ENCODE measurements at regions not wholly inside any gene's neighbourhood (a gene's known extent, or its start where the extent isn't known, plus 50 kb on each side); places are given as distances from the start of the nearest gene placed in this dataset.

DNA sequence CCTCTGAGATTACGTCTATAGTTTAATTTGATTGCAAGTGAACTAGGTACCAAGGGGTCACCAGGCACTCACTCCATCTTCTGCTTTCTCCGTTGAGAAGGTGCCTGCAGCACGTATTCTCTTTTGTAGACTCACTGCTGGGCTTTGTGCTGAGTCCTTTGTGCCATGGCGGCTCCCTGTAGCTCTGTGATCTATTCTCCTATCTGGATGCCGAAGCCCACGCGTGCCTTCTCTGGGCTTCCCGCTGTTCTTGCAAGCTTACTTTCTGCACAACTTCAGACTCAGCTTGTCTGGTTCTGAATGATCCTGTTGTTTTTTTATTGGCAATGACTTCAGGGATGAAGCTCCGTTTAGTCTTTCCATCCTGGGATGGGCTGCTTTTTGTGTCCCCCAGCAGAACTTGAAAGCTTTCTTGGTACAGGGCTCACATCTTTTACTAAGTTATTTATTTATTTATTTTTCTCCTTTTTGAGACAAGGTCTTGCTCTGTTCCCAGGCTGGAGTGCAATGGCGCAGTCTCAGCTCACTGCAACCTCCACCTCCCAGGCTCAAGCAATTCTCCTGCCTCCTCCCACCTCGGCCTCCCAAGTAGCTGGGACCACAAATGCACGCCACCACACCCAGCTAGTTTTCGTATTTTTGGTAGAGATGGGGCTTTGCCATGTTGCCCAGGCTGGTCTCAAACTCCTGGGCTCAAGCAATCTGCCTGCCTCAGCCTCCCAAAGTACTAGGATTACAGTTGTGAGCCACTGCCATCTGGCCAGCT lies 100.9 kb upstream of the NKX1-1 start:
- no peak for DNase-seq

DNA sequence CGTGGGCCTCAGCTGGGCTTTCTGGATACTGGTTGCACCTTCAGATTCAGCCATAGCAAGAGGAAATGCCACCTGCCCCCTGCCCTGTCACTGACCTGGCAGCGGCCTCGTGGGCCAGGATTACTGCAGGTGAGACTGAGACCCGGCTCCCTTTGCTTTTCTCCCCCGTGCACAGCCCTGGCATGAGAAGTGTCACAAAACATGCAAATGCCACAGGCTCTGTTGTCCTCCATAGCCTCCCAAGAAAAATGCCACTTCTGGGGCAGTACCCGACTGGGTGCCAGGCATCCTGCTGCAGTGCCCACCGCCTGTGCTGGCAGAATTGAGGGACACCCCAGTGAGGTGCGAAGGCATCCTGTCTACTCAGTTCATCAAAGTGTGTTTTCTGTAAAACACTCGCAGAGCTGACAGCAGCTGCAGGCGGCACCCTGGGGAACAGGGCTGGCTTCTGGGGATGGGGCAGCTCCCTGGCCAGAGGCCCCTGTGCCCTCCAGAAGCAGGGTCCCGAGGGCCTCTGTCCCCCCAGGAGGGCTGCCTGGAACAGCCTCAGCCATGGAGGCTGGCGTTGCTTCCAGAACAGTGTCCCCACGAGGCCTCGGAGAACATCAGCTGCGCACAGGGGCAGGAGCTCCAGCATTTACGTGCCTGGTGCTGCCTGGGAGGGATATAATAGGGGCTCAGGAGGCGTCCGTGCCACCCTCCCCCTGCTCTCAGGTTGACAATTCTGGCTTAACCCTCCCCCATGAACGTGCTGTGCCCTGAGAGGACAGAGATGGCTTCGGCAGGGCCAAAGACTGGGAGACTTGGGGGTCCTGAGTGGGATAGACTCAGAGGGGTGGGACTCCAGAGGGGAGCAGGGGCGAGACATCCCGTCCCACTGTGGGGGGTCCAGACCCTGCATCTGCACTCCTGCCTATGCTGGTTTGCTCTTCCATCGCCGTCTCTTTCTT lies 99.5 kb upstream of the NKX1-1 start:
- DNase-seq = no peak

DNA sequence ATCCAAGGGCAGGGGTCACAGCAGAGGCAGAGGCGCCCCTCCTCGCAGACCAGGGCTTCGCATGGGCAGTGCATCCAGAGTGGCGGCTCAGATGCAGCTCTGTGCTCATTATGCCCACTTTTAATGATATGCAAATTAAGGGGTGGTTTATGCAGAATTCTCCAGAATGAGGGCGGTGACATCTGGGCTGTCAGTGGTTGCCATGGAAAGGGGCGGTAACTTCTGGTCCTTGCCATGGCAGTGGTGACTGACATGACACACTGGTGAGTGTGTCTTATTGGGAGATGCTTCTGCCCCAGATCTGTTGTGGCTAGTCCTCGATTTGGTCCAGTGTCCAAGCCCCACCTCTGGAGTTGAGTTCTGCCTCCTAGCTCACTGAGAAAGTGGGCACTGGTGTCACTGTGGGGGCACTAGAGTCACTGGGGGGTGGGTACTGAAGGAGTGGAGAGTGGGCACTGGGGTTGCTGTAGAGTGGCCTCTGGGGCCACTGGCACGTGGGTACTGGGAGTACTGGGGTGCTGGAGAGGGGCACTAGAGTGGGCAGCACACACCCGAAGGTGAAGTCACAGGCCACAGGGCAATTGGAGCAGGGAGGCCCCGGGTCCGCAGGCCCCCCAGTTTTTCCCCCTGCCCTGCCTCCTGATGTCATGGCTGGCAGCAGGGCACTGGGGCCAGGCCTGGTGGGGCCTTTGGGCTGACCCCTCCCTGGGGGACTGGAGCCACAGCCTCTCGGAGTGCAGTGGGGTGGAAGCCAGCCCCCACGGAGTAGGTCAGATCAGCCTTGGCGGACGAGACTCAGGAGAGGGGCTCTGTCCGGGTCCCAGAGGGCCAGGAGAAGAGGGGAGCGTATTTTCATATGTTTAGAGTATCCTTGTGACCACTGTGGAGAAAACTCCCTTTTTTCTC lies 98.6 kb upstream of the NKX1-1 start:
- DNase-seq = no peak

DNA sequence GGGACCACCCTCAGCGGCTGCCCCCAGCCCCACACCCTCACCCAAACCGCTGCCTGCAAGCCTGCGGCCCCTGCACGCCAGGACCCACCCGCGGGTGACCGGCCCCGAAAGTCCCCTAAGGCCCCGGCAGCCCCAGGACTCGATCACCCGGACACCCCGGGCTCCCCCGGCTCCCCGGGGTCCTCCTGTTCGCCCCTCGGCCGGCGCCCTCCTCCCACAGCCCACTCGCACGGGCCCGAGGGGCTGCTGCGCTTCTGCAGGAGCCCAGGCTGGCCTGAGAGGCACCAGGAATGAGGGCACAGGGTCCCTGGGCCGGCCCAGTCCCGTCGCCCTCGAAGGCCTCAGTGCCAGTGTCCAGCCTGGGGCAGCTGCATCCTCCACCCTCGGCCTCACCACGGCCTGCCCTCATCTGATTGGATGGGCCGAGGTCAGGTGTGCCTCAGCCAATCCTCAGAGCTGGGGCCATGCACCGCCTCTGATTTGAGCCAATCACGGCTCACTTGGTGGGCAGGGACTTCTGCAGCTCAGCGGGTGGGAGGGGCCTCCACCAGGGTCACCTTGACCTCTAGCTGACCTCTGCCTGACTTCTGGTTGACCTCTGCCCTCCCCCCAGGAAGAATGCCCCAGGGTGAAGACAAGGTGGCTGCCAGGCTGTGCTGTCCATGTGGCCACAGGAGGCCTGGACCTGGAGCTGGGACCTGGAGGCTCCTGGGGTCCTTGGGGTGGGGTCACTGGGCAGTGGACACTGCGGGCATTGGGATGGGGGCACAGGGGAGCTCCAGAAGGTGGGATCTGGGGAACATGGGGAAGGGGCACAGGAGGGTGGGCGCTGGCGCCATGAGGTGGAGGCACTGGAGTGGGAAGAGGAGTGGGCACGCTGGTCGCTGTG lies 97.6 kb upstream of the NKX1-1 start:
- no peak for DNase-seq

DNA sequence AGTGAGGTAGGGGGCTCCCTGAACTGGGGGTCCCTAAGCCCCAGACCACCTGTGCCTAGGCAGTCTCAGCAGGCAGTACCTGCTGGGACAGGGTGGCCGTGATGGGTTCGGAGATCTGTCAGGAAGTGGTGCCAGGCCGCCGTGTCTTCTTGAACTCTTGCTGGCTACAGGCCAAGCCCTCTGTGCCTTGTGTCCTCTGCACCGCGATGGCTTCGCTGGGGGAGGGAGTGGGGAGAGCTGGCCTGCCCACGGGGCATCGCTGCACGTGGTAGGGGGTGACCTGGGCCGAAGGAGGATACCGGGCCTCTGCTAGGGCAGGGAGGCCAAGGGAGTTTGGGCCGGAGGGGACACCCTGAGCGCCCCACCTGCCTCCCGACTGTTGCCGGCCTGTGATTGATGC lies 96.7 kb upstream of the NKX1-1 start:
- no peak for DNase-seq

DNA sequence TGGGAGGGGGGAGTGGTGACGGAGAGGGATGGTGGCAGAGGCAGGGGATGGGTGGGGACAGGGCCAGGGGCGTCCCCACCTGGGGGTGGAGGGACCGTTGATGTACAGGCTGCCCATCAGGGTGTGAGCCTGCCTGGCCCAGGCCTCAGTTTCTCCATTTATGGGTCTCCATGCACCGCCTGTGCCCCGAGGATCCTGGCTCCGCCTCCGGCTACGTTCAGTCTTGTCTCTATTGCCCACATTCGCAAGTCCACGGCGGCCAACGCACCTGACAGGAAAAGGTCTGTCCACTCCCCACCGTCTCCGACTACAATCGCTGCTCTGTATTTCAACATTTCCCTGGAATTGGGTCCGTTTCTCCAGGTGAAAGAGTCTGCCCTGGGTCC lies 96.3 kb upstream of the NKX1-1 start:
- no peak for DNase-seq

DNA sequence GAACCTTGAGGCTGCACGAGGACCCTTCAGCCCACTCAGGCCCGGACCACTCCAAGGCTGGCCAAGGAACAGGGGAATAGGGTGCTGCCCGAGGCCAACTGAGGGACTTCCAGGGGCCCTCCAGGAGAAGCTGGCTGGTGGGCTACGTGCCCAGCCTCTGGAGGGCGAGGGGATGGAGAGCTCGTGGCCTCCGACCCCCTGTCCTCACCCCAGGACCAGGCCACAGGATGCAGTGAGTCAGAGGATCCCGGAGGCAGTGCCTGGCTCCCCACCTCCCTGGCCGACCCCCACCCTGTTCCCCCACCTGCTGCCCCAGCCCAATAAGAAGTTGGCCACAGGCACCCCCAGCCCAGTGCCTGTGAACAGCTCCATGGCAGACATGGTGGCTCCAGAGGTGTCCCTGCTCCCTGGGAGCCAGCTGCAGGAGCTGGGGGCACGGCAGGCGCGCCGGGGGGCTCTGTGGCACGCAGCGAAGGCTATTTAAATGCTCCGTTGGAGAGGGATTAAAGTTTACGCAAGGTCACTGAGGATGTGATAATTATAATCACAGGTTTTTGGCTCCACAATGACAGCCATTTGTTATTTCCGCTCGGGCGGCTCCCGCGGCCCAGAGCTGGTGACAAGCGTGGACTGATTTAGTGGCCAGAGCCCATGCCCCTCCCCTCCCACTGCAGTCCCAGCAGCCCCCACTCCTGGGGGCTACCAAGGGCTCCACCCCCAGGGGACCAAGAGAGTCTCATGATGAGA lies 95.7 kb upstream of the NKX1-1 start:
- no peak for DNase-seq

DNA sequence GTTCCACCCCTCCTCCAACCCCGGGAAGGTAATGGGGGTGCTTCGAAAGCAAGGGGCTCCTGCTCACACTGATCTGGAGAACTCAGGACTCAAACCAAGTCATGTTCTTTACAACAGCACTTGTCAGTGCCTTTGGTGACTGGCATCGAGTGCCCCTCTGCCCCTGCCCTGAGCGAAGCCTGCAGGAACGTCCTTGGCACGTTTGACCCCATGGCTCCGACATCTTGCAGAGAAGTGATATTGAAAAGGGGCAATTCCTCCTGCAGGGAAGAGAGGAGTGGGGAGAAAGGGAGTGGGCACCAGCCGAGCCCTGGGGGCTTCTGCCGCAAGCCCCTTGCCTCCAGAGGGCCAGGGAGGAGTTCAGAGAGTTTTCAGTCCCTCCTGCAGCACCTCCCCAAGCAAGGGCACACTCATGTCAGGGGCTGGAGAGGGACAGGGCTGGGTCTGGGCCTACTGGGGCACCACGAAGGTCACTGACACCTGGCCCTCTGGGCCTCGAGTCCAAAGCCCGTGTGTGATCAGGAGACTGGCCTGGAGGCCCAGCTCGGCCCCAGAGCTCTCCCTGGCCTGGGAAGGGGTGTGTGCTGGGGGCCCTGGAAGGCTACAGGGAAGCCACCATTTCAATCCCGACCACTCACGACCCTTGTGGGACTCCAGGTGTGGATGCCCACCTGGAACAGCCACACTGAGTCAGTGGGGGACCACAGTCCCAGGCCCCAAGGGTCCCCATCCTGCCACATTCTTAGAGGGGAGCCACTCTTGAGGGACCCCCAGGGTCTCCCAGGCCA lies 94.9 kb upstream of the NKX1-1 start:
- no peak for DNase-seq

DNA sequence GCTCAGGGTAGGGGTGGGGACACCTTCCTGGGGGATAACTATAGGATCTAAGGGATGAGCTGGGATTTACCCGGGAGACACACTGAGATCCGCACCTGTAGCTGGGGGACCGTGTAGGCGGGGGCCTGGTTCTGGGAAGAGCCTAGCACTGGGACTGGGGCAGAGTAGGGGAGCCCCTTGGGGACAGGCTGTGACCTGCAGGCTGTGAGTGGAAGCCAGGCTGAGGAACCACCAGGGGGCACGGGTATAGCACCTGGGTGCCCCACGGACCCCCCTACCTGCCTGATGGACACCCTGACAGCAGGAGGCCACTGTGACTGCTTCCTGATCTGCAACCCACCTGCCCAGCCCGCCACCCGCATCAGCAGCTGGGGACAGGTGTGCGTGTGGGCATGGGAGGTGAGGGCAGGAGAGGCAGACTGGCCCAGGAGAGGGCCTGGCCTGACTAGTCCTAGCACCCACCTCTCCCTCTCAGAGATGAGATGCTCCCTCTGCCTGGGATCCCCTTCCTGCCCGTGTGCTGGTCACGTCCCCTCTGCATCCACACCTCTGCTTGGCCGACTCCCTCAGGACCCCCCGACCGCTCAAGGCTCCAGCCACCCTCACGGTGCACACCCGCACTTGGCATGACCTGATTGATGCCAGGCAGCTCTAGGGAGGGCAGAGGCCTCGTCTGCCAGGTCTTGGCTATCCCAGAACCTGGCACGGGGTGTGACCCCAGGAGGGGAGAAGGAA lies 94.2 kb upstream of the NKX1-1 start:
- no peak for DNase-seq

DNA sequence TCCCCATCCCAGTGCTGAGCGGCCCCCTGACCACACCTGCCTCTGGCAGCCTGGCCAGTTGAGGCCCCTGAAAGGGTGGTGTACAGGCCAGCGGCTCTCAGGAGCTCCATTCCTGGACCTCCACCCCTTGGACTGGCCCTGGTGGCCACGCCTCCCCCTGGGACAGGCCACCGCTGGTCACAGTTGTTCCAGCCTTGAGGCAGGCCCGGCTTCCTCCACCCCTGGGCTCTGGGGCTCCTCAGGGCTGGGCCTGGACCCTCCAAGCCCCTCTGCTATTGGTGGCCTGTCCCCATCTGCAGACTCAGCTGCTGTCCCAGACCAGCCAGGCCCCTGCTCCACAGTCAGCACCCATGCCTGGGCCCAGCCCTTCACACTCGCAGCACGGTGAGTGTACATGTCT lies 93.2 kb upstream of the NKX1-1 start:
- no peak for DNase-seq

DNA sequence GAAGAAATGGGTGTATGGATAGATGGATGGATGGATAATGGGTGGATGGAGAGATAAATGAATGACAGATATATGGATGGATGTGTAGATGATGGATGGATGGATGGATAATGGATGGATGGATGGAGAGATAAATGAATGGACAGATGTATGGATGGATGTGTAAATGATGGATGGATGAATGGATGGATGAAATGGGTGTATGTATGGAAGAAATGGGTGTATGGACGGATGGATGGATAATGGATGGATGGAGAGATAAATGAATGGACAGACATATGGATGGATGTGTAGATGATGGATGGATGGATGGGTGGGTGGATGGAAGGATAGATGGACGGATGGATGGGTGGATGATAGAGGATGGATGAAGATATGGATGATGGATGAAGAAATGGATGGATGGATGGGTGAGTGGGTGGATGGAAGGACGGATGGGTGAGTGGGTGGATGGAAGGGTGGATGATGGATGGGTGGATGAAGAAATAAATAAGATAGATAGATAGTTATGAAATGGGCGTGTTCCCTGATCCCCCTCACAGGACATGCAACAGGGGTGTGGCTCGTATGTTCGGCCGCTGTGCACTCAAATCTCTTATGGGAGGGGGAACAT lies 91.1 kb upstream of the NKX1-1 start:
- DNase-seq = no peak

DNA sequence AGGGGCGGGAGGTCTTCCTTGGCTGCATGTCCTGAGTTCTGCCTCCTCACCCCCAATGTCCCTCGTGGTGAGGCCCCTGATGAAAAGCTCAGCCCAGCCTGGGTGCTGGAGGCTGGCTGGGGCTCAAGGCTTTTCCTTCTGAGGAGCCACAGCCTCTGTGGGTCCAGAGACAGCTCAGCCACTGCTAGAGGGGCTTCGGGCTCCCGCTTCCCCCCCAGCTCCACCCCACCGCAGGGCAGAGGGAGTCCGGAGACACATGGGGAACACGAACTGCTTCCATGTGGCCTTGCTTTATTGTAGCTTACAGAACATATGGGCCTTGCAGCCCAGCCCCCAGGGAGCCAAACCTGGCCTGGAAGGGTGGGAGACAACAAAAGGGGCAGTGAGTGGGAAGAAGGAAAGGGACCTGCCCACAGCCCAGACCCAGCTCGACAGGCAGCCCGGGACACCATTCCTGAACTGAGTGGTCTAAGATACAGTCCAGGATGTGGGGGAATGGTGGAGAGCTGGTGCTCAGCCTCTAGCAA lies 89.9 kb upstream of the NKX1-1 start:
- DNase-seq = no peak

DNA sequence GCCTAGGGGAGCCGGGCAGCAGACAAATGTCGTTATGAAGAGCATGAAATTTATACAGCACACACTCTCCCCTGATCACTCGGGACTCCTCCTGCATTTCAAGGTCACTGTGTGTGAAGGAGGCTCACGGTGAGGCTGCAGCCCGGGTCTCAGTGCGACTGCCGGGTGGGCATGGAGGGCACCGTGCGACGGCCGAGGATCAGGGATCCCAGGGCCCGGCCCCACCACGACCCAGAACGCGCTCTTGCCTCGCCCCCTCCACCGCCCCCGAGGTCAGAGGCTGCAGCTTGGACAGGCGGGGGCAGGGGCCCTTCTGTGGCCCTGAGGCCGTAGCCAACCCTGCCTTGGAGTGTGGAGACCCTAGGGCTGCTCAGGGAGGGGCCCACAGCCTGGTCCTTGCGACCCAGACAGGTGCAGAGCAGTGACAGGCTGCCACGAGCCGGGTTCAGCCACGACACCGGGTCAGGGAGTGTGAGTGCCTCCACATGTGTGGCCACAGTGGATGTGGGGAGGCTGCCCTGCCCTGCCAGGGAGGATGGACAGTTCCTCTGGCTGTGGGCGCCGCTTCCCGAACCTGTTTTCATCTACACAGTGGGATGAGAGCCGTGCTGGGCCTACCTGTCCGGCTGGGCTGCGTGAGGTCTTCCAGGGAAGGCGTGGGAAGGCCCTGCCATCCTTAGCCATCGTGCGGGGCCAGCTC lies 89.3 kb upstream of the NKX1-1 start:
- no peak for DNase-seq

DNA sequence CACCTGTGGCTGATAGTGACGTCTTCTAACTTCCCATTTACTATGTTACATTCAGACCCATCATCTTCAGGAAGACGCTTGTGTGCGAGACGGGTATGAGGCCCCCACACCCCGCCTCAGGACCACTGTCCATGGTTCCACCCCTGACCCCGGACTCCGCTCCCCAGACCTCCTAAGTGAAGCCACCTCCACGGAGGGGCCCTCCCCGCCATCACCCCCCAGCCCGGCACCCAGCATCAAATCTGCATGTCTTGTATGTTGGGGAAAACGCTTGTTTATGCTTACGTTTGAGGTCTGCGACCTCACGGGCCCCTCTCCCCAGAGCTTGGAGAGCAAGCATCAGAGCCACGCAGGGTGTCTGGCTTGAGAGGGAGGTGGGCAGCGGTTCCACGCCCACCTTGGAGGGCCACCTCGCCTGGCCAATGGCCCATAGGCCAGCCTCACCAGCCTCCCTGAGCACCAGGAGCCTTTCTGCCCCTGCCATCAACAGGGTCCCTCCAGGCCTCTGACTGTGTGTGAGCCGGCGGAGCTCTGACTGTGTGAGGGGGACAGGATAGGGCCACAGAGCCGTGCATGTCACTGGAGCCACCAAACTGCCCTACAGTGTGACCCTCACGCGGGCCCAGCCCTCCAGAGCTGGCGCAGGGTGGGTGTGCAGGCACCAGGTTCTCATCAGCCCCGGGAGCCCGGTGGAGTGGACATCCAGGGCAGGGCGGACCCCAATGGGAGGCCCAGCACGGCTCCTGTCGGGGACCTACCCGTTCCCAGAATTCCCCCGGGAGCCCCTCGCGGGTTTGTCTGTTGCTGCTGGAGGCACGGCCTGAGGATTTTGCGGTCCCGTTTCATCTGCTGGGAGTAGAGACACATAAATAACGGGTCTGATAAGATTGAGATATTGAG lies 88.4 kb upstream of the NKX1-1 start:
- DNase-seq = no peak

DNA sequence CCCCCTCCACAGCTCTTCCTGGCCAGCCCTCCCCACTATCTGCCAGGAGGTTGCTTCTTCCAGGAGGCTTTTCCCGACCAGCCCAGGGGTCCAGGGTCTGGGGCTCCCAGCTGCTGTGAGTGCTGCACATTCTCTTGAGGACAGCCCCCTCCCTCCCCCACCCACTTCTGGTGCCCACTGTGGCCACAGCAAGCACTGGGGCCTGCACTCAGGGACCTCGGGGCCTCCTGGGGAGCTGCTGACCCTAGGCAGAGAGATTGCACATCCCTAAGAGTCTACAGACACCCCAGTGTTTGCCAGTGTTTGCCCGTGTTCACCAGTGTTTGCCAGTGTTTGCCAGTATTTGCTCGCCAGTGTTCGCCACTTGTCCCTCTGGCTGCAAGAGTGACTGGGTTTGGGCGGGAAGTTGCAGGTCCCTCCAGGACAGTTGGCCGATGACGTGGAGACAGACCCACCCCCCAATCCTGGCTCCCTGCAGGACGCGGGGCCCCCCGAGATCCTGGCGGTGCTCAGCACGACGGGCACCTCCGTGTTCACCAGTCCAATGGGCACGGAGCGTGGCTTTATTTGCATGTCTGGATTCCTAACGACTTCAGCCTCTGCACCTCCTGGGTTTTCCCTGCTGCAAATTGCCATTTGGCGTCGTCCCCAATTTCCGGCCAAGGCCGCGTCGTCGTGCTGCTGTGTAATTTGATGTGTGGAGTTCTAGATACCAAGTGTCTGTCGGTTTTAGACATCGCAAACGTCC lies 87.5 kb upstream of the NKX1-1 start:
- DNase-seq = no peak
